Common myeloid progenitor, CD34-positive (primary cell): ENCODE measurements at regions not wholly inside any gene's neighbourhood (a gene's known extent, or its start where the extent isn't known, plus 50 kb on each side); places are given as distances from the start of the nearest gene placed in this dataset.
"Not testable (repeated sequence)": the region's sequence is repeated elsewhere in the genome, so short reads cannot be mapped to it uniquely, and the experiment has no call there.

Source experiments
- CTCF ChIA-PET: fragments of 350-600 bp; sonication (Branson Sonifier 250); formaldehyde crosslinking; loops from one replicate; lab custom pipeline; 2021; ENCODE audit warnings: antibody characterized with exemption; lab: Charles Lee
- POLR2A ChIA-PET: fragments of 350-600 bp; sonication (Branson Sonifier 250); formaldehyde crosslinking; loops from one replicate; lab custom pipeline; 2021; ENCODE audit warnings: antibody characterized with exemption; lab: Charles Lee
- DNase-seq, 3 donors: peaks; one replicate each; pipeline versions ENCODE4 v3.0.0 to v3.0.0-alpha.2; 2013
- H3K27ac ChIP-seq, 2 experiments: 1 replicate in 1 of 2; 2 replicates in 1 of 2; pipeline ENCODE4 v1.7.0; 2013; ENCODE audit warnings: inconsistent platforms in 2 of 2, low read length in 2 of 2, mild to moderate bottlenecking in 2 of 2, low read depth in 1 of 2, moderate library complexity in 1 of 2; ENCODE audit not compliant: severe bottlenecking in 2 of 2, insufficient read depth in 1 of 2, poor library complexity in 1 of 2
- H3K27me3 ChIP-seq, 5 experiments: replicated peaks in 2 of 5; 1 replicate in 3 of 5; 2 replicates in 2 of 5; pipeline versions ENCODE4 v1.6.1 to v1.7.0; 2013; ENCODE audit warnings: low read length in 4 of 5, mild to moderate bottlenecking in 2 of 5, moderate library complexity in 2 of 5, inconsistent platforms in 1 of 5; ENCODE audit not compliant: insufficient read depth in 5 of 5, control insufficient read depth in 4 of 5
- H3K36me3 ChIP-seq, 4 experiments: 1 replicate in 2 of 4; 2 replicates in 2 of 4; pipeline versions ENCODE4 v1.6.1 to v1.7.0; 2013; ENCODE audit warnings: low read length in 3 of 4, control low read depth in 1 of 4, mild to moderate bottlenecking in 1 of 4; ENCODE audit not compliant: control insufficient read depth in 4 of 4, insufficient read depth in 4 of 4
- H3K4me1 ChIP-seq, 4 experiments: 1 replicate in 3 of 4; 2 replicates in 1 of 4; pipeline versions ENCODE4 v1.6.1 to v1.7.1; 2013; ENCODE audit warnings: low read length in 3 of 4, mild to moderate bottlenecking in 3 of 4, control low read depth in 1 of 4, inconsistent platforms in 1 of 4, moderate library complexity in 1 of 4; ENCODE audit not compliant: control insufficient read depth in 4 of 4, insufficient read depth in 4 of 4; ENCODE audit errors: control extremely low read depth in 1 of 4
- H3K4me3 ChIP-seq, 7 experiments: 1 replicate in 4 of 7; 2 replicates in 3 of 7; pipeline versions ENCODE4 v1.5.1 to v1.7.0; 2013; ENCODE audit warnings: mild to moderate bottlenecking in 7 of 7, low read length in 6 of 7, moderate library complexity in 6 of 7, inconsistent platforms in 2 of 7, low read depth in 2 of 7, control low read depth in 1 of 7; ENCODE audit not compliant: insufficient read depth in 4 of 7, control insufficient read depth in 1 of 7; ENCODE audit errors: extremely low read depth in 1 of 7
- H3K9me3 ChIP-seq, 5 experiments: 1 replicate in 4 of 5; 2 replicates in 1 of 5; pipeline versions ENCODE4 v1.6.1 to v1.7.1; 2013; ENCODE audit warnings: low read length in 4 of 5, mild to moderate bottlenecking in 2 of 5, inconsistent platforms in 1 of 5, low read depth in 1 of 5, moderate library complexity in 1 of 5; ENCODE audit not compliant: control insufficient read depth in 4 of 5, insufficient read depth in 2 of 5; ENCODE audit errors: control extremely low read depth in 1 of 5
- WGBS: methylation state at CpG from one replicate; pipeline ENCODE4 v1.1.5; 2013; ENCODE audit not compliant: insufficient coverage; 5-methylcytosine and 5-hydroxymethylcytosine counted together

GRCh38 chr3:99317201-99317600 lies 321.2 kb upstream of the COL8A1 start:
- Histone ChIP-seq H3K4me1 (no peaks in the 10 kb centered on the region), H3K4me3 (no peak overlapping the region), H3K9me3 (no peaks in the 10 kb centered on the region), H3K27ac (no peak overlapping the region), H3K27me3 (no peaks in the 10 kb centered on the region), H3K36me3 (no peaks in the 10 kb centered on the region)
- no peak for DNase-seq
- ChIA-PET CTCF (no interaction called here), POLR2A (no interaction called here)
- WGBS = no CpG with 5 or more reads among the region's 2 CpGs

- Histone ChIP-seq H3K27me3 (no peaks in the 10 kb centered on the region), H3K27ac (no peak overlapping the region), H3K9me3 (no peaks in the 10 kb centered on the region), H3K4me1 (no peaks in the 10 kb centered on the region), H3K36me3 (no peaks in the 10 kb centered on the region), H3K4me3 (no peak overlapping the region)
- ChIA-PET POLR2A (no interaction called here), CTCF (no interaction called here)
- 100% methylated on average over 1 of the region's 3 CpGs for WGBS
- no peak for DNase-seq
Measured at GRCh38 chr3:99315896-99316295, 322.5 kb upstream of the COL8A1 start.

GRCh38 chr3:99313485-99313884 lies 324.9 kb upstream of the COL8A1 start:
- Histone ChIP-seq H3K36me3 (no peaks in the 10 kb centered on the region), H3K27me3 (no peaks in the 10 kb centered on the region), H3K4me1 (no peaks in the 10 kb centered on the region), H3K4me3 (no peak overlapping the region), H3K9me3 (peaks cover 0 to 1% (median 0%) of the 10 kb centered on the region in 5 experiments), H3K27ac (no peak overlapping the region)
- DNase-seq = no peak
- CTCF ChIA-PET = no interaction called here
- POLR2A ChIA-PET = no interaction called here

GRCh38 chr3:99298661-99299060 lies 339.7 kb upstream of the COL8A1 start:
- no peaks in the 10 kb centered on the region for H3K9me3 ChIP-seq
- H3K27ac ChIP-seq = no peak overlapping the region
- CTCF ChIA-PET = no interaction called here
- no peak for DNase-seq
- POLR2A ChIA-PET = no interaction called here
- no peaks in the 10 kb centered on the region for H3K36me3 ChIP-seq
- H3K4me1 ChIP-seq = no peaks in the 10 kb centered on the region
- H3K27me3 ChIP-seq = no peaks in the 10 kb centered on the region
- no peak overlapping the region for H3K4me3 ChIP-seq
- WGBS = no CpG with 5 or more reads among the region's 1 CpG

- no peaks in the 10 kb centered on the region for H3K27me3 ChIP-seq
- no peak overlapping the region for H3K27ac ChIP-seq
- CTCF ChIA-PET = no interaction called here
- no peak overlapping the region for H3K4me3 ChIP-seq
- H3K4me1 ChIP-seq = no peaks in the 10 kb centered on the region
- WGBS = no CpG with 5 or more reads among the region's 1 CpG
- no peak for DNase-seq
- POLR2A ChIA-PET = no interaction called here
- no peaks in the 10 kb centered on the region for H3K36me3 ChIP-seq
- H3K9me3 ChIP-seq = no peaks in the 10 kb centered on the region
Measured at GRCh38 chr3:99295836-99296235, 342.6 kb upstream of the COL8A1 start.

- CTCF ChIA-PET, H3K27me3 ChIP-seq, H3K27ac ChIP-seq, H3K4me3 ChIP-seq, H3K4me1 ChIP-seq, H3K9me3 ChIP-seq, DNase-seq, POLR2A ChIA-PET, H3K36me3 ChIP-seq: not testable (repeated sequence)
- no CpG with 5 or more reads among the region's 8 CpGs for WGBS
Measured at GRCh38 chr3:99294092-99294491, 344.3 kb upstream of the COL8A1 start.

GRCh38 chr3:99287876-99288275 lies 350.5 kb upstream of the COL8A1 start:
- POLR2A ChIA-PET = no interaction called here
- DNase-seq = no peak
- Histone ChIP-seq H3K27ac (no peak overlapping the region), H3K27me3 (no peaks in the 10 kb centered on the region), H3K4me3 (no peak overlapping the region), H3K9me3 (peaks cover 0 to 2% (median 0%) of the 10 kb centered on the region in 5 experiments), H3K4me1 (no peaks in the 10 kb centered on the region), H3K36me3 (no peaks in the 10 kb centered on the region)
- 17% methylated on average over 1 of the region's 2 CpGs for WGBS
- CTCF ChIA-PET = no interaction called here
